GF-D8 (cell line): ENCODE measurements at regions not wholly inside any gene's neighbourhood (a gene's known extent, or its start where the extent isn't known, plus 50 kb on each side); places are given as distances from the start of the nearest gene placed in this dataset.
A peak's percentile ranks its signal among the peaks of the same experiment; 100 is the strongest.
"Not testable (repeated sequence)": the region's sequence is repeated elsewhere in the genome, so short reads cannot be mapped to it uniquely, and the experiment has no call there.

ENCODE experiments used
- DNase-seq: peaks from one replicate; lab custom pipeline; 2025; lab: John Stamatoyannopoulos, UW

DNA sequence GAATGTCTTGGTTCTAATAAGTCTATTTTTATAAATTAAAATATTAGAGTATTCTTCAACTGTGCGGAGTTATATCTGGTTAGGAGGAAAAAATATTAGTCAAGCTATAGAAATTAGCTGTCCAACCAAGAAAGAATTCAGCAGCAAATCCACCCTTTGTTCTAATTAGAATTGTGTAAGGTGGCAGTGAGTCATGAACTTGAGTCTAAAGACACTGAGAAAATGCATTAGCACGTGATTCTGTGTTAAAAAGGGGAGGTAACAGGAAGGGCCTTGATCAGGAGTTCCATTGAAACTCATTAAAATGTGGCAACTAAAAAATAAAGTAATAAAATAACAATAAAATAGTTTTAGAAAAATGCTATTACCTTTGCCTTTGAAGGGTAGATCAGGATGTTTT lies 398.2 kb upstream of the RGS18 start:
- no peak for DNase-seq

DNA sequence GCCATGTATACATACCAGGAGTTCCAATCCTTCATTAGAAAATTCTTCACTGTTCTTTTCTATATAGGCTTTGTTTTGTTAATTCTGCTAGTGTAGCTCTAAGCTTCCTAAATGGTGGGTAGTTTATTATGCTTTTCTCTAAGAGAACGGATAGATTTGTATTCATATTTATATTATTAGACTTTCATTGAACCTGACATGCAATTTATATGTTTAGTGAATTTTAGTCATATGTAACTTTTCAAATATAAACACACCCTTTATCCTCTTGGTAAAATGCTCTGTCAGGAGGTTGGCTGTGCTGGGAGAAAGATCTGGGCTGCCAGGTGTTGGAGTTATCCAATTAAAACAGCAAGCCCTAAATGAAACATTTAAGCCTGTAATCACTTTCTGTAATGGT lies 369.7 kb upstream of the RGS18 start:
- no peak for DNase-seq

DNA sequence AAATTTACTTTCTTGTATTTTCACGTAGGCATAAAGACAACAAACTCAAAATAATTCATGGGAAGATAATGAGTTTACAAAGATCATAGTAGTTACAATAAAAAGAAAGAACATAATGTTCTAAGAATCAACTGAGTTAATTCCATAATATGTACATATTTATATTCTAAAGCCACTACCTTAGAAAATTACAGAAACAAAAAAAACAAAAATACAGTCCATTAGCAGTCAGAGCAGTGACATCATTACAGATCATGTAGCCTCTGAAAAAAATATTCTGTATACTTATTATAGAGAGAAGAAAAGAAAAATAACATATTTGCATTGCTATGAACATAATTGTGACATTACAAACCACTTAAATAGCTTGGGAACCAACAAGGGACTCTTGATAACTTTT lies 360.1 kb upstream of the RGS18 start:
- DNase-seq: no peak

DNA sequence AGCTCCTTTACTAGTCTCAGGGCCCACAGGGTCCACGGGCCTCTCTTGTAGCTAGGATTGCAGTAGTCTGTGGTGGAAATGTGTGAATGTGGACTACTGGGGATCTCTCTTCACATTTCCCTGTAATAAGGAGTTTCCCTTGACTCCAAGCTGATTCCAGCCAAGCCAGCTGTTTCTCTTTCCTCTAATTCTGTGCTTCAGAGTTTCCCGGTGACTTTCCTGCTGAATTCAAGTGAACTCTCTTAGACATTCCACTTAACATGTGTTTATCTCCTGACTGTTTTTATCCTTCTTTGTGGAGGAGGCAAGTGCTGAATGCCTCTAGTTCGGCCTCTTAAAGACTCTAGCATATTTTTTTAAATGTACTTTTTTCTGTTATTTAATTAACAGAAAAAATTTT lies 354.0 kb upstream of the RGS18 start:
- DNase-seq: no peak

DNA sequence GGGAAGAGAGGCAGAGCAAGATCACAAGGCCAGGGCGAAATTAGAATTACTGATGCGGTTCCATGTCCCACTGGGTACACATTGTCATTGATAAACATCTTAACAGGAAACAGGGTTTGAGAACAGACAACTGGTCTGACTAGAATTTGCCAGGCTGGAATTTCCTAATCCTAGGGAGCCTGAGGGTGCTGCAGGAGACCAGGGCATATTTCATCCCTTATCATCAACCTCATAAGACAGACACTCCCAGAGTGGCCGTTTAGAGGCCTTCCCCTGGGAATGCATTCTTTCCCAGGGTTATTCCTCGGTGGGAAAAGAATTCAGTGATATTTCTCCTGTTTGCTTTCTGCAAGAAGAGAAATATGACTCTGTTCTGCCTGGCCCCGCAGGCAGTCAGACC lies 344.7 kb upstream of the RGS18 start:
- DNase-seq: not testable (repeated sequence)

DNA sequence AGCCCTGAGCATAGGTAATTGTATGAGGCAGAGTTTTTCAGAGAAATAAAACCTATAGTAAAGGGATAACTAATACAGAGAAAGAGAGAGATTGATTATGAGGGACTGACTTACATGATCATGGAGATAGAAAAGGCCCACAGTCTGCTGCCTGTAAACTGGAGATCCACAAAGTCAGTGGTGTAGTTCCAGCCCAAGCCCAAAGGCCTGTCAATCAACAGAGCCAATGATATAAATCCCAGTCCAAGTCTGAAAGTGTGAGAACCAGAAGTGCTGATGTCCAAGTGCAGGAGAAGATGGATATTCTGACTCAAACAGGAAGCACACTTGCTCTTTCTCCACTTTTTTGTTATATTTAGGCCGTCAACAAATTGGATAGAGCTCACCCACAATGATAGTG lies 340.1 kb upstream of the RGS18 start:
- no peak for DNase-seq

DNA sequence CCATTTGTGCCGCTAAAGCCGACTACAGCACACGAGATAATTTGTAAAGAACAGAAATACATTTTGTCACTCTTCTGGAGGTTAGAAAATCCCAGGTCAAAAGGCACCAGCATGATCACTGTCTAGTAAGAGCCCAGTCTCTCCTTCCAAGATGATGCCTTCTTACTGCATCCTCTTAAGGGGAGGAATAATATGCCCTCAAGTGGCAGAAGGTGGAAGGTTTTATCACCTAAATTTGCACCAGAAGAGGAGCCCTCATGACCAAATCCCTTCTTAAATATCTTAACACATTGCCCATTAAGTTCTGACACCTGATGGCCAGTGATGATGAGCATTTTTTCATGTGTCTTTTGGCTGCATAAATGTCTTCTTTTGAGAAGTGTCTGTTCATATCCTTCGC lies 326.7 kb upstream of the RGS18 start:
- no peak for DNase-seq

DNA sequence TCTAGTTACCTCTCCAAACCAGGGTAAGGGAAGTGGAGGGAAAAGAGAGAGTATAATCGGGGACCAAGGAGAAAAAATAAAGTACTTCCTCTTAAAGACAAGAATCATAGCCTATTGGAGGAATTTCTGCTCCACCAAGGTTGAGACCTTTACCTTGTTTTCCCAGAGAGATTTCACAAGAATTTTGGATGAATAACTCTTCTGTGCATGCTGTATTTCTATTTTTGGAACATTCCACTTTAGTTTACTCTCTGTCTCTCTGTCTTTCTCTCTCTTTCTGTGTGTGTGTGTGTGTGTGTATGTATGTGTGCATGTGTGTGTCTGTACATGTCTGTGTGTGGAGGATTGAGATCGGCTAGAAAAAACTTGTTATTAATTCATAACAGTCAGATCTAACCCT lies 318.4 kb upstream of the RGS18 start:
- no peak for DNase-seq

DNA sequence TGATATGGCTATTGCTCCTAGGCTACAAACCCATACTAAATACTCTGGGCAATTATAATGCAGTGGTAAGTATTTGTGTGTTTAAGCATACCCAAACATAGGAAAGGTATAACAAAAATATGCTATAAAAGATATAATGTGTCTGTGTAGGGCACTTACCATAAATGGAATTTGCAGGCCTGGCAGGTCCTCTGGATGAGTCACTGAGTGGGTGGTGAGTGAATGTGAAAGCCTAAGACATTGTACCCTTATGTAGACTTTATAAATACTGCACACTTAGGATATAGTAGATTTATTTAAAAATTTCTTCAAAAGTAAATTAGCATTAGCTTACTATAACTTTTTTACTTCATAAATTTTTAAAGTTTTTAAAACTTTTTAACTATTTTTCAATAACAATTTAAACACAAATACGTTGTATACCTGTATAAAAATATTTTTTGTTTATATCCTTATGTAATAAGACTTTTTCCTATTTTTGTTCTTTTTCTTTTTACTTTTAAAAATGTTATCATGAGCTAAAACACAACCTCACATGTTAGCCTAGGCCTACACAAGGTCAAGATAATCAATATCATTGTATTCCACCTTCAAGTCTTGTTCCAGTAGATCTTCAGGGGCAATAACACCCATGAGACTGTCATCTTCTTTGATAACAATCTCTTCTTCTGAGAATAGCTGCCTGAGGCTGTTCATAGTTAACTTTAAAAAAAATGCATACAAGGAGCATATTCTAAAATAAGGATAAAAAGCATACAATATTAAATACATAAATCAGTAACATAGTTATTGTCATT lies 306.3 kb upstream of the RGS18 start:
- DNase-seq: no peak

DNA sequence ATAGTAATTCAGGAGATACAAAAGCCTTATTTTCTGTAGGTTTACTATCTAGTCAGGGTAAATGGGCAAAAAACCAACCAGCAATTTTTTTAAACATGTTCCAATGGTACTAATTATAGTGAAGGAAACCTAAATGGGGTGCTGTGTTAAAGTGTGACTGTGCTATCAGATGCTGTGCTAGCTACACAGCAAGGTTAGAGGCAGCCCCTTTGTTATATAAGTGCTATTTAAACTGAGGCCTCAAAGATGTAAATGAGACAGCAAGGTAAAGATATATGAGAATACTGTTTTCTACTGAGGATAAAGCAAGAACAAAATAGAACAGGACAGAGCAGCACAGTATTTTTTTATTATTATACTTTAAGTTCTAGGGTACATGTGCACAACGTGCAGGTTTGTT lies 305.4 kb upstream of the RGS18 start:
- DNase-seq: no peak

DNA sequence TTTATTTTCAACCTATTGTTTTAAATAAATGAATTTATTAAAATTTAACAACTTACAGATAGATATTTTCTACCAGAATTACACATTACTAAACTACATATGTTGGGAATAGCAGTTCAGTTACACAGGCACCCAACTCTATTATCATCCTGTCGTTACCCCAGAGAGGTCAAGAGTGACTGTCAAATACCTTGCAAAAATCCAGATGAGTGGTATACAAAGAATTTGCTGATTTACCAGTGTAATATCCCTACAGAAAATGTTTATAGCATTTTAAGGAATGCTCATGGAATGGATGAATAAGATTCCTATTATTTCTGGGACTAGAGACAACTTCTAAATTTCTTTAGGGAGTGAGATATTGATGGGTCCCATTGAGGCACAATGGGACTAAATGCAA lies 300.7 kb upstream of the RGS18 start:
- DNase-seq: no peak

DNA sequence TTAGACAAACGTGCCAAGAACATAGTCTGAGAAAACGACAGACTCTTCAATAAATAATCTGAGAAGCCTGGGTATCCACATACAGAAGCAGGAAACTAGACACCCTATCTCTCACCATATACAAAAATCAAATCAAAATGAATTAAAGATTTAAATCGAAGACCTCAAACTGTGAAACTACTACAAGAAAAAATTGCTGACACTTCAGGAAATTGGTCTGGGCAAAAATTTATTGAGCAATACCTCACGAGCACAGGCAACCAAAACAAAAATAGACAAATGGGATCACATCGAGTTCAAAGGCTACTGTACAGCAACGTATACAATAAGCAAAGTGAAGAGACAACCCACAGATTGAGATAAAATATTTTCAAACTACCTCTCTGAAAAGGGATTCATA lies 292.8 kb upstream of the RGS18 start:
- no peak for DNase-seq

DNA sequence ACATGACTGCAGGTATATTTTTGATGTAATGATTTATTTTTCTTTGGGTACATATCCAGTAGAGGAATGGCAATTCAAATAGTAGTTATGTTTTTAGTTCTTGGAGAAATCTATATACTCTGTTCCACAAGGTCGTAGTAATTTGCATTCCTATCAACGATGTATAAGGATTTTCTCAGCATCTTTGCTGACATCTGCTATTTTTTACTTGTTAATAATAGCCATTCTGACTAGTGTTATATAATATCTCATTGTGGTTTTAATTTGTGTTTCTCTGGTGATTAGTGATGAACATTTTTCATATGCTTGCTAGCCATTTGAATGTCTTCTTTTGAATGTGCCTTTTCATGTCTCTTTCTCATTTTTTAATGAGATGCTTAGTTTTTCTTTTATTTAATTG lies 292.1 kb upstream of the RGS18 start:
- no peak for DNase-seq

DNA sequence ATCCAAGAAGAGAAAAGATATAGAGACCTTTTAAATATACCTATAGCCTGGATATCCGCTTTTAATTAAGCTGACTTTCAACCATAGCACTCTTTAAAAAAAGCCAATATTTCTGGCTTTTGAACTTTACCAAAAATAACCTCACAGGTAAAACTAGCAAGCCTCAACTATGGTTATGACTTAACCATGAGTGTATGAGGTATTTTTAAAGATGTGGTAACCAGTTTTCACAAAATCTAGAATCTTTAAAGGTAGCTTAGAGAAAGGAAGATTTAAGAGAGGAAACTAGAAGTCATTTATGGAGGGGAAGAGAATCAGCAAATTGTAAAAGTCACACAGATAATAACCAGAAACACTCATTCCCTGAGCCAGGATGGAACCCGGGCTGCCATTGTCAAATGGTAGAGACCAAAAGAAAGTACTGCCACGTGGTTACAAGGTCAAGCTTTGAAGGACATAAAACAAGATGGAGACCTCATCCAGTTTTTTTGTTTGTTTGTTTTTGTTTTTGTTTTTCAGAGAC lies 288.4 kb upstream of the RGS18 start:
- DNase-seq: no peak

DNA sequence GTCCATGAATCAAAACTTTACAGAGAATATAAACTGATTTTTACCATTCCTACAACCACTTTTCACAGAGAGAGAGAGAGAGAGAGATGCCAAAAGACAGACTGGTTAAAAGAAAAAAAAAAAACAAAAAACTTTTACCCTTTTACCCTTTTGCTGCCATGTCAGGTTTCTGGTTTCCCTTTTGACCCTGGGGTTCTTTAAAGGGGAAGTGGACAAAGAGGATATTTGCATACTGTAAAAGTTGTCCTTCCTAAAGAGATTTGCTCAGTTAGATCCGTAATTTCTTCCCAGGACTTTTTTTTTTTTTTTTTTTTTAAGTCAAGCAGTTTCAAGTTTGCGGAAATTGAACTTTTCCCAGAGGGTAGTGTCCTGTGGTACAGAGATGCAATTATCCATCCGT lies 287.8 kb upstream of the RGS18 start:
- no peak for DNase-seq

DNA sequence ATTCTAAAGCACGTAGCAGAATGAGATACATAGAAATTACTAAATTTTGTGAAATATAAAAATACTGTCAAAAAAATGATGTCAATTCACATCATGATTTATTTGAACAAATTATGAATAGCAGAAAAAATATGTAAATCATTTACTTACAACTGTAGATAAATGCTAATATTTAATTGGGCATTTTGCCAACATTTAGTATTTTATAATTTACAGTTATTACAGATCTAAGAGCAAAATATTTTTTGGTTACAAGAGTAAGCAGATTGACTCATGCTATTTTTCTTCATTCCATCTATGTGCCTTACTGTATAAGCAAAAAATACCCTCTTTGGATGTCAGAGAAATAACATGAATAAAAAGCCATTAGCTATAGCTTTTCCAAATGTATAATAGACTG lies 282.3 kb upstream of the RGS18 start:
- no peak for DNase-seq

DNA sequence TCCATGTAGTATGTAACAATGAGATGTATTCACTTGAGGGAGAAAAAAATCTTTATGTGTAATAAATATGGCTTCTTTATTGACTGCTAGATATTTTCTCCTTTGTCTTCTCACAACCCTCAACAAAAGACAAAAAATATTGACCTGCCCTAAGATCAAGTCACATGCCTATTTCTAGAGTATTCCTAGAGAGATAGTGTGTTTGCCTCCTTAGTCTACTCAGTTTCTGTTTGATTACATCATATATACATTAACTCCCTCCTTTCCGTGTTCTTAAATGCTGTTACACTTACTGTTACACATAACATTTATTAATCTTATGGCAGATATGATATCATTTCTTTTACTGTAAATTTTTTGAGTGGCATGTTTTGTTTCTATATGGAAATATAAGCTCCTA lies 281.6 kb upstream of the RGS18 start:
- DNase-seq: no peak

DNA sequence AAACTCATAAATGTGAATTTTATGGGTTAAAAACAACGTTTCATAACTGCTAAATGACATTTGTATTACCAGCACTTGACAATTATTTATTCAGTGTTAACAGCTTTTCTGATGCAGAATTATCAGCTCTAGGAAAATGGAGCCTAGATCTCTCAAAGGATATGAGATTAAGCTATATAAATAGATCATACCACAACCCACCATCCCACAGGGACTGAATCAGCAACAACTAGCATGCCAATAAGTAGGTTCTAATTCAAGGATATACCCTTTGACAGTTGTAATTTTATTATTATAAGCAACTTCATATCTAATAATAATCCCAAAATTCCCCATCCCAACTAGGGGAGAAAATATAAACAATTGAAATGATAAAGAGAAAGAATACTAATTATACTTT lies 275.4 kb upstream of the RGS18 start:
- DNase-seq: peak; percentile 37

DNA sequence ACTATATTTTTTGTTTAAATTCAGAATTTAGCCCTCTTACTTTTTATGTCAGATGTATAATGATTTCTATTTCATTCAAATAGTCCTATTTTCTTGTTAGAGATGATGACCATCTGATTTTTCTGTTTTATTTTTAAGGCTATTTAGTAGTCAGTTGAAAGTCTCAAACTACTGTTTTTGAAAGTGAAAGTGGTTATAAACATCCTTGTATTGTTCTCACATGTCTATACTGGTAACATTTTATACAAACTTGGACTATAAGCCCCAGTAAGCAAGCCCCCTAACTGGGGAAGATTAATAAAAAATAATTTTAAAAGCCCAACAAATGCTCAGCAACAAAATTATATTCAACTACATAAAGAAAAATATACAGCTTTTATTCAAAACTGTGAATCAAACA lies 271.3 kb upstream of the RGS18 start:
- no peak for DNase-seq

DNA sequence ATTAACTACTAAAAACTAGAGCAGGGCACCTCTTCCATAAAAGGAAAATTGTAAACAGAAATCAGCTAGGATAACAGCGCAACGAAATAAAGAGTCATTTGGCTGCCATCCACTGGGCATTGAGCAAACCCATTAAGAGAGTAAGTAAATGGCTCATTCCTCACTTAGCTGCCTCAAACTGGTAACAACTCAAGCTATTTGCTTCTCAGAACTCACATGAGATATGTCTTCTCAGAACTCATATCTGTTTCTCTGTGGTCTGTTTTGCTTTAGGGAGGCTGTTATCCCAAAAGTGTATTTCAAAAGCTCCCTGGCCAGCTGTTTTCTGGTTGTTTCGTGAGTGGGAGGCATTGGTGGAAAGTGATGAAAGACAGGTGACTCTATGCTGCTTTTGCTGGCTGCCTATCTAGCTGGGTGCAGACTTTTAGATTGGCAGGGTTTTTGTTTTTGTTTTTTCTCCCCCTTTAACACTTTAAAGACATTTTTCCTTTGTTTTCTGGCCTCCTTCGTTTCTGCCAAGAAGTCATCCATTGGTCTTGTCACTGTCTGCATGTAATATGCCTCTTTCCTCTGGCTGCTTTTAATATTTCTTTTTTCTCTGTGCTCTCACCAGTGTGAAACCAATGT lies 269.2 kb upstream of the RGS18 start:
- DNase-seq: peak; percentile 95

DNA sequence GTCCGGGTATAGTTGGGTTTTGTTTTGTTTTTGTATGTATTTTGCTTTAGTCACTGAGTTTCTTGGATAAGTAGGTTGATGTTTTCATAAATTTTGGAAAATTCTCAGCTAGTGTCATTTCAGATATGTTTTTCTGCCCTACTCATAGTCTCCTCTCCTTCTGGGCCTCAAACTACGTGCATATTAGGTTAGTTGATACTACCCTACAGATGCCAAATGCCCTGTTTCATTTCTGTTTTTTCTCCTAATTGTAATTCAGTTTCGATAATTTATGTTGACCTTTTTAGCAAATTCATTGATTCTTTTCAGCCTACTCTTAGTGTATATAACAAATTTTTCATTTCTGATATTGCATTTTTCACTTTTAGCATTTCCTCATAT lies 268.6 kb upstream of the RGS18 start:
- DNase-seq: no peak

DNA sequence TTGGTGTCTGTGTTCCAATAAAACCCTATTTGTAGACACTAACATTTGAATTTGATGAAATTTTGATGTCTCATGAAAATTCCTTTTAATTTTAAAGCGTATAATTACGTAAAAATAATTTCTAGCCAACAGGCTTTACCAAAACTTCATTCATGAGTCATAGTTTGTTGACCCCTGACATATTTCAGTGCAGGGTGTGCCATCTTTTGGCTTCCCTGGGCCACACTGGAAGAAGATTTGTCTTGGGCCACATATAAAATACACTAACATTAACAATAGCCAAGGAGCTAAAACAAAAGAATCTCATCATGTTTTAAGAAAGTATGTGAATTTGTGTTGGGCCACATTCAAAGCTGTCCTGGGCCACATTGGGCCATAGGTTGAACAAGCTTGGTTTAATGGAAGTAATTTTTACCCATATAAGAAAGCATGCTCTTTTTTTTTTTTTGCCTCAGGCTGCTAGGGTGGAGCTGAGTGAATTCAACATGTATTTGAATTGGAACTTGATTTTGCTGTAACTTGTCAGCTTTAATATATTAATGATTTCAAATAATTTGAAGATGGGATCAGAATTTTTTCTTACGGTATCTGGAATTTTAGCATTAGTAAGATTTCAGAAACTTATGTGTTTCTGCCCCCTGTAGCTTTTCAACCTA lies 267.7 kb upstream of the RGS18 start:
- DNase-seq: no peak

DNA sequence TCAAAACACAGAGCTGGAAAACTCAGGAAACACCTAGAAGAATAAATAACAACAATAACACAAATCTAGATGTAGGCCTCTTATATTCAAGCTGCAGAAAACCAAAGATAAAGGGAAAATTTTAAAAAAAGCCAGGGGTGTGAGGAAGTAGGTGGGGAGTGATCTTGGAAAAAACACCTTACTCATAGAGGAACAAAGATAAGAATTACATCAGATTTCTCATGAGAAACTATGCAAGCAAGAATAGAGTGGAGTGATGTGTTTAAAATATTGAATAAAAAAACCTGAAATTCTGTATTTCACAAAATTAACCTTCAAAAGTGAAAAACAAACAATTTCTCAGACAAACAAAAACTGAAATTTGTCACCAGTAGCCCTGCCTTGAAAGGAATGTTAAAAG lies 265.5 kb upstream of the RGS18 start:
- DNase-seq: peak; percentile 10
